Hepatocyte (in vitro differentiated cells): ENCODE measurements at regions not wholly inside any gene's neighbourhood (a gene's known extent, or its start where the extent isn't known, plus 50 kb on each side); places are given as distances from the start of the nearest gene placed in this dataset.

Source experiments
- DNase-seq: peaks from one replicate; pipeline ENCODE4 v3.0.0-alpha.2; 2016; ENCODE audit warnings: low spot score
- H2AFZ ChIP-seq: fragments of 200-600 bp; sonication (generic); 2 replicates; pipeline ENCODE4 v1.6.0; 2016; ENCODE audit warnings: antibody characterized with exemption, mild to moderate bottlenecking
- H3K27ac ChIP-seq: fragments of 200-600 bp; sonication (generic); 2 replicates; pipeline ENCODE4 v1.5.1; 2016; ENCODE audit warnings: mild to moderate bottlenecking
- H3K27me3 ChIP-seq: fragments of 200-600 bp; sonication (generic); 2 replicates; pipeline ENCODE4 v1.6.1; 2016
- H3K36me3 ChIP-seq: fragments of 200-600 bp; sonication (generic); replicated peaks from 2 replicates; pipeline ENCODE4 v1.5.1; 2016; ENCODE audit warnings: low read depth; ENCODE audit not compliant: insufficient read depth
- H3K4me1 ChIP-seq: fragments of 200-600 bp; sonication (generic); 2 replicates; pipeline ENCODE4 v1.5.1; 2016; ENCODE audit warnings: mild to moderate bottlenecking, moderate library complexity; ENCODE audit not compliant: insufficient read depth
- H3K4me2 ChIP-seq: fragments of 200-600 bp; sonication (generic); 2 replicates; pipeline ENCODE4 v1.6.0; 2016
- H3K4me3 ChIP-seq: fragments of 200-600 bp; sonication (generic); 2 replicates; pipeline ENCODE4 v1.5.1; 2016; ENCODE audit warnings: mild to moderate bottlenecking
- H3K79me2 ChIP-seq: fragments of 200-600 bp; sonication (generic); 2 replicates; pipeline ENCODE4 v1.6.0; 2017; ENCODE audit warnings: mild to moderate bottlenecking
- H3K9me2 ChIP-seq: fragments of 200-600 bp; sonication (generic); replicated peaks from 2 replicates; pipeline ENCODE4 v1.6.0; 2017; ENCODE audit warnings: mild to moderate bottlenecking; ENCODE audit not compliant: insufficient read depth
- H3K9me3 ChIP-seq: fragments of 200-600 bp; sonication (generic); 2 replicates; pipeline ENCODE4 v1.5.1; 2016; ENCODE audit warnings: low read depth, mild to moderate bottlenecking
- H4K20me1 ChIP-seq: fragments of 200-600 bp; sonication (generic); 2 replicates; pipeline ENCODE4 v1.6.0; 2016; ENCODE audit warnings: mild to moderate bottlenecking; ENCODE audit not compliant: insufficient read depth, poor library complexity, severe bottlenecking
- EZH2 ChIP-seq: fragments of 200-600 bp; sonication (generic); IDR thresholded peaks from 2 replicates; pipeline ENCODE4 v1.6.1; 2016; ENCODE audit warnings: antibody characterized with exemption, mild to moderate bottlenecking, borderline replicate concordance
- EZH2phosphoT487 ChIP-seq: fragments of 200-600 bp; sonication (generic); IDR thresholded peaks from one replicate; pipeline ENCODE4 v1.6.1; 2018; ENCODE audit warnings: antibody characterized with exemption, mild to moderate bottlenecking, low read depth, moderate library complexity; ENCODE audit not compliant: unreplicated experiment, severe bottlenecking
- WGBS: methylation state at CpG from one replicate; pipeline ENCODE4 v1.1.6; 2016; ENCODE audit warnings: low lambda C conversion rate; ENCODE audit errors: missing lambda C conversion rate; 5-methylcytosine and 5-hydroxymethylcytosine counted together
- TF ChIP-seq, protein P1 (sequence below): fragments of 200-600 bp; sonication (generic); IDR thresholded peaks from 2 replicates; pipeline ENCODE4 v1.5.1; 2016; ENCODE audit warnings: antibody characterized with exemption, mild to moderate bottlenecking; ENCODE audit not compliant: poor library complexity

- TF ChIP-seq, protein P1, sequence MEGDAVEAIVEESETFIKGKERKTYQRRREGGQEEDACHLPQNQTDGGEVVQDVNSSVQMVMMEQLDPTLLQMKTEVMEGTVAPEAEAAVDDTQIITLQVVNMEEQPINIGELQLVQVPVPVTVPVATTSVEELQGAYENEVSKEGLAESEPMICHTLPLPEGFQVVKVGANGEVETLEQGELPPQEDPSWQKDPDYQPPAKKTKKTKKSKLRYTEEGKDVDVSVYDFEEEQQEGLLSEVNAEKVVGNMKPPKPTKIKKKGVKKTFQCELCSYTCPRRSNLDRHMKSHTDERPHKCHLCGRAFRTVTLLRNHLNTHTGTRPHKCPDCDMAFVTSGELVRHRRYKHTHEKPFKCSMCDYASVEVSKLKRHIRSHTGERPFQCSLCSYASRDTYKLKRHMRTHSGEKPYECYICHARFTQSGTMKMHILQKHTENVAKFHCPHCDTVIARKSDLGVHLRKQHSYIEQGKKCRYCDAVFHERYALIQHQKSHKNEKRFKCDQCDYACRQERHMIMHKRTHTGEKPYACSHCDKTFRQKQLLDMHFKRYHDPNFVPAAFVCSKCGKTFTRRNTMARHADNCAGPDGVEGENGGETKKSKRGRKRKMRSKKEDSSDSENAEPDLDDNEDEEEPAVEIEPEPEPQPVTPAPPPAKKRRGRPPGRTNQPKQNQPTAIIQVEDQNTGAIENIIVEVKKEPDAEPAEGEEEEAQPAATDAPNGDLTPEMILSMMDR = no peak
- TF ChIP-seq EZH2 = no peak
- TF ChIP-seq EZH2phosphoT487 = no peak
- H3K36me3 ChIP-seq = no peaks in the 10 kb centered on the region
- H3K4me3 ChIP-seq = no peak overlapping the region
- H3K4me2 ChIP-seq = no peak overlapping the region
- WGBS = 69% methylated on average over 2 of the region's 2 CpGs
- no peaks in the 10 kb centered on the region for H3K9me3 ChIP-seq
- H3K79me2 ChIP-seq = no peaks in the 10 kb centered on the region
- H3K9me2 ChIP-seq = no peaks in the 10 kb centered on the region
- no peak overlapping the region for H3K27ac ChIP-seq
- H3K27me3 ChIP-seq = no peaks in the 10 kb centered on the region
- H2AFZ ChIP-seq = no peak overlapping the region
- DNase-seq = no peak
- no peaks in the 10 kb centered on the region for H4K20me1 ChIP-seq
- H3K4me1 ChIP-seq = no peaks in the 10 kb centered on the region
These were observed 219.2 kb upstream of the NR5A2 start for GRCh38 chr1:199808110-199808870.

- WGBS = 100% methylated on average over 1 of the region's 1 CpG
- no peak overlapping the region for H3K4me2 ChIP-seq
- H3K27me3 ChIP-seq = no peaks in the 10 kb centered on the region
- H3K9me3 ChIP-seq = no peaks in the 10 kb centered on the region
- no peaks in the 10 kb centered on the region for H4K20me1 ChIP-seq
- TF ChIP-seq EZH2 = no peak
- TF ChIP-seq, protein P1 = no peak
- DNase-seq = no peak
- H2AFZ ChIP-seq = no peak overlapping the region
- no peaks in the 10 kb centered on the region for H3K79me2 ChIP-seq
- H3K4me3 ChIP-seq = no peak overlapping the region
- H3K4me1 ChIP-seq = no peaks in the 10 kb centered on the region
- H3K36me3 ChIP-seq = no peaks in the 10 kb centered on the region
- H3K27ac ChIP-seq = no peak overlapping the region
- H3K9me2 ChIP-seq = no peaks in the 10 kb centered on the region
These were observed 218.2 kb upstream of the NR5A2 start for GRCh38 chr1:199809311-199809710.

DNA sequence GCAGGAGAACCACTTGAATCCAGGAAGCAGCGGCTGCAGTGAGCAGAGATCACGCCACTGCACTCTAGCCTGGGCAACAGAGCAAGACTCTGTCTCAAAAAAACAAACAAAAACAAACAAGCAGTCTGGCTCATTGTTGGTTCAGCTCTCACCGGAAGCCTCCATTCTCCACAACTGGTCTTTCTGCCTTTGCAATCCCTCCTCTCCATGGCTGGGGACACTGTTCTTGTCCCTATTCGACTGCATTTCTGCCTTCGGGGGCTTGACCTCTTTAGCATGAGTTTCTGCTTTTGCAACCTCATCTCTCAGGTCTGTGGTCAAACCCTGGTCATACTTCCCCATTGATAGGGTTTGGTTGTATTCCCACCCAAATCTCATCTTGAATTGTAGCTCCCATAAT is 216.3 kb upstream of the NR5A2 start:
- Histone ChIP-seq H3K9me3 (no peaks in the 10 kb centered on the region), H3K4me3 (no peak overlapping the region), H3K4me1 (no peaks in the 10 kb centered on the region), H3K9me2 (no peaks in the 10 kb centered on the region), H3K4me2 (no peak overlapping the region), H3K79me2 (no peaks in the 10 kb centered on the region), H3K27me3 (no peaks in the 10 kb centered on the region), H3K27ac (no peak overlapping the region), H4K20me1 (no peaks in the 10 kb centered on the region), H3K36me3 (no peaks in the 10 kb centered on the region), H2AFZ (no peak overlapping the region)
- TF ChIP-seq, protein P1 = no peak
- TF ChIP-seq EZH2 (no peak), EZH2phosphoT487 (no peak)
- WGBS = 88% methylated on average over 5 of the region's 5 CpGs
- no peak for DNase-seq

DNA sequence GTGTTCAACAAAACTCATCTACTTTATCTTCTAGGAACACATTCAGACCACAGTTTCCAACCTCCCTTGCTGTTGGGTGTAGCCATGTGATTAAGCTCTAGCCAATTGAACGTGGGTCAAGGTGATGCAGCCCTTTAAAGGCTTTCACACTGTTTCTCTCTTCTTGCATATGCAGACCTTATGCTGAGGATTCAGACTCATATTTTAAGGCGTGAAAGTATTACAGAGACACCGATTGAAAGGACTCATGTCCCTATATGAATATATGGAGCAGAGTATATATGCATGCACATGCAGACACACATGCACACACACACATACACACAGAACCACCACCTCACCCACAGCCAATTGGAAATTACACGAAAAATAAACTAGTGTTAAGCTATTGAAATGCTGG is 214.3 kb upstream of the NR5A2 start:
- Histone ChIP-seq H3K4me1 (no peaks in the 10 kb centered on the region), H2AFZ (no peak overlapping the region), H3K36me3 (no peaks in the 10 kb centered on the region), H3K9me2 (no peaks in the 10 kb centered on the region), H3K4me3 (no peak overlapping the region), H3K4me2 (no peak overlapping the region), H3K27me3 (no peaks in the 10 kb centered on the region), H4K20me1 (no peaks in the 10 kb centered on the region), H3K79me2 (no peaks in the 10 kb centered on the region), H3K9me3 (no peaks in the 10 kb centered on the region), H3K27ac (no peak overlapping the region)
- WGBS = 83% methylated on average over 4 of the region's 4 CpGs
- DNase-seq = no peak
- no peak for TF ChIP-seq EZH2phosphoT487
- TF ChIP-seq, protein P1 = no peak
- no peak for TF ChIP-seq EZH2
